NCI-H748 (cell line): ENCODE measurements at regions not wholly inside any gene's neighbourhood (a gene's known extent, or its start where the extent isn't known, plus 50 kb on each side); places are given as distances from the start of the nearest gene placed in this dataset.

ENCODE experiments used
- DNase-seq: peaks from one replicate; lab custom pipeline; 2025; ENCODE audit not compliant: unreplicated experiment; lab: John Stamatoyannopoulos, UW

DNA sequence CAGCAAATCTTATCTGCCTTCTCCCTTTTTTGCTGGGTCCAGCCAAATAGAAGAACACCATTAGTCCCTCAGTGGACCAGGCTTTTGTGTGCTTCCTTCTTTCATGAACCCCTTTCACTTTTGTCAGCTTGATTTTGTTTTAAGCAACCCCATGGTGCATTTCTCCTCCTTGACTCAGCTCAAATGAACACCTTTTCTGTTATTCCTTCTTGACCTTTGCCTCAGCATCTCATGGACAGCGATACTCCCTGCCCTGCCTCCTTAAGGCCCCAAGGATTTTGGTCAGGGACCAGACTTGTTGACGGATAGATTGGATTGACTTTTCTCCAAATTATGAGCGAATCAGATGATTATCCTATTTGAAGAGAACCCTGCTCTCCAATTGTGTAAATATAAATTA, 356.6 kb upstream of the USP24 start:
- DNase-seq, result no peak

DNA sequence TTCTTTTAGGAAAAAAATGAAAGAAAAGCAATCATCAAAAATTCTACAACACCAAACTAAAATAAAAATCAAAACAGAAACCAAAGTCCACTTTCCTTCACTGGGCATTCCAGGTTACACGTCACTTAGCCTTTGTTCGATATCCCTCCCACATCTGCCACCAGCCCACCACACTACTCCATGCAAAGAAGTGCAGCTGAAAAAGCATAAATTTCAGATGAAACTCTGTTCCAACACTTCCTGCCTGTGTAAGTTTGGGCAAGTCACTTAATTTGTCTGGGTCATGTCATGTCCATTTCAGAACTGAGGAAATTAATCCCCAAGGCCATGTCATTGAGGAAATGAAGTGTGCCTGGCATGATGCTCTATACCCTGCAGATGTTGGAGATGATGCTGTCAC, 354.3 kb upstream of the USP24 start:
- DNase-seq, result no peak

DNA sequence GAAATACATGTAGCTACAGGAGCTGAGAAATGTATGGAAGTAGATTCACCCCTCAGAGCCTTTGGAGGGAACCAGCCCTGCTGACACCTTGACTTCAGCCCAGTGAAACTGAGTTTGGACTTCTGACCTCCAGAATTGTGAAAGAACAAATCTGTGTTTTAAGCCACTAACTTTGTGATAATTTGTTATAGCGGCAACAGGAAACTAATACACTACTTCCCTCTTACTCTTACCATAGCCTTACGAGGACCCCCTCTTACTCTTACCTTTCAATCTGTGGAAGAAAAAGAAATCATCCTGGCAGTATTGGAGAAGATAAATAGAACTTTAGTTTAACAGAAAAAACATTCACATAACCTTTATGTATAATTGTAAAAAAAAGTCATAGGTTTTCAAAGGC, 353.6 kb upstream of the USP24 start:
- DNase-seq, result no peak

GRCh38 chr1:55560266-55560665, 345.1 kb upstream of the USP24 start:
- no peak for DNase-seq

DNA sequence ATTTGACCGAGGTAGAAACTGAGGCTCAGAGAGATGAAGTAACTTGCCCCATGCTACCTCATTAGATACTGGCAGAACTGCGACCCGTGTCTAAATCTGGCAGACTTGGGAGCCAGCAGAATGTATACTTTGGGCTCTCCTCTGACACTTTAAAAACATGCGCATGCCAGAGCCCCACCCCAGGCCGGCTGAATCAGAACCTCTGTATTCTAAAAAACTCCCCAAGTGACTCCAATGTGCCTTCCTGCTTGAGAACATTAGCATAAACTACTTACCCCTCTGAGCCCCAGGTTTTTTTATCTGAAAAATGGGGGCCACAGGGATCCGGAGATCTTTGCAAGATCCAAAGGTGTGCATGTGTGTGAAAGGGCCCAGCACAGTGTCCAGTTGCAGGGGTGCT, 344.7 kb upstream of the USP24 start:
- DNase-seq, result no peak

DNA sequence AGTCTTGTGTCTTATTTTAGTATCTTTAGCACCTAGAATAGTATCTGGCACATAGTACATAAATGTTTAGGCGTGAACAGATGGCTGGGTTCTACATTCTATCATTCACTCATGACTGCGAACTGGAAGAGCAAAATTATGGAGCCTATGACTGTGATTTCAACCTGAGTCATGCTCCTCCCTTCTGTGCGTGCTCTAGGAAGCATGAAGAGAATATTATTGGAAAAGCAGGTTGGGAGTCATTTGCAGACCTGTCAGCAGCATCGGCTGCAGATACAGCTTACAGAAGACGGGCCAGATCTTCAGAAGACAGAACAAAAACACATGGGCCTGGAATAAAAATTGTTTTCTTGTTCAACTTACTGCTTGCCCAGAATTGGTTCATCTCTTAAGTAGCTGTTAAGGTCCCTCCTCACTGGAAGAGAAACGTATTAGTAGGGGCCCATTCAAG, 344.0 kb upstream of the USP24 start:
- DNase-seq, result no peak

GRCh38 chr1:55558515-55558914, 343.4 kb upstream of the USP24 start:
- no peak for DNase-seq

DNA sequence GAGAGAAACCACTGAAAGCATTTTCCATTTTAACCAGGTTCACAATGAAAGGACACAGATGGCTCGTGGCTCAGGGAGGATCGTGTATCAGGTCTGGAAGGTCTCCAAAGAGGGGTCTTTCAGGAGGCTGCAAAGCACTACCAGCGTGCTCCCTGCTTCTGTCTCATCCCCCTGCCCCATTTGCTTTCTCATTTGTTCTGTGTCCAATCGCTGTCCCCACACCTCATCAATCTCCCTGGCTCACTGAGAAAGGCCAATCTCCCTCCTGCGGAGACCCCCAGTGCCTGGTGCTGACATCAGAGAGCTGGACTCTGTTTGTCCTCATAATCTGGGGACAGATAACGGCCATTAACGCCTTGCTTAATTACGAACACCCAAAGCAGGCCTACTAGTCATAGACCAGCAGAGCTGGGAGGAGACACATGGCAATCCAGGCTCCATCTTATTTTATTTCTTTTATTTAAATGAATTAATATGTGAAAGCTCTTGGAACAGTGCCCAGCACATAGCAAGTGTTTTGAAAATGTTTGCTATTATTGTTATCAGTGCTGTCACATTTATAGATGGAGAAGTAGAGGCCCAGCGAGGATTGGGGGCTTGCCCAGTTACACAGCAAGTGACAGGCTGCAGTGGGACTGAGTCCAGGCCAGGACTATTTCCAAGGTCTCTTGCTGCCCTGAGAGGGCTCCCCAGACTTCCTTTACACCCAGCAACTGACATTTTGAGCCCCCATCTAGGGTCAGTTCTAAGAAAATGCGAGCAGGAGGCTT, 341.0 kb upstream of the USP24 start:
- no peak for DNase-seq

DNA sequence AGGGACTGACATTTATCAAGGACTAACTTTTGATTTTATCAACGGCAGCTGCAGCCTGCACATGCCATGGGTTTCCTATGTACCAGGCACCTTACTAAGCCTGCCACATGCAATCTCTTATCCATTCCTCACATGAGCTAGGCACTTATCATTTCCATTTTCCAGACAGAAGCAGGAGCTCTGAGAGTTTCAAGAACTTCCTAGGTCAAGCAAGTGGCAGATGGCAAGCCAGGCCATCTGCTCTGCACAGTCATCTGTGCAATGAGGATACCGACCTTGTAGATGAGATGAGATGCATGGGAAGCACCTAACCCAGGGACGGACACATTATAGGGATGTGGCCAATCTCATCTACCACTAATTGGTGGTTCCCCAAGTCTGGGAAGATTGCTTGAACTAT, 339.4 kb upstream of the USP24 start:
- no peak for DNase-seq

DNA sequence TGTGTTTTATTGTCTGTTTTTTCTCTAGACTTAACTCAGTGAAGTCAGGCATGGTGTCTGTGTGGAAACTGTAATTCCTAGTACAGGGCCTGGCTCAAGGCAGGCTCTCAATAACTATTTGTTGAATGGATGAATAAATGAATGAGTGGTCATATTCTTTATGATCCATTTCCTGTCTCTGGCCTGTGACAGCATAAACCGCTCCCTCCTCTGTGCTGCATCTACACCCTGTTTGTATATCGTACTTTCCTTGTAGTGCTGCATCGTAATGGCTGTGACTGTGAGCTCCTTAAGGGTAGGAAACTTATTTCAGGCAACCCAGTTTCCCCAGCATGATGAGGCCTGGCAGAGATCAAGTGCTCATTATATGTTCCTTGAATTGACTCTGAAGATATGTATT, 337.5 kb upstream of the USP24 start:
- DNase-seq, result no peak

DNA sequence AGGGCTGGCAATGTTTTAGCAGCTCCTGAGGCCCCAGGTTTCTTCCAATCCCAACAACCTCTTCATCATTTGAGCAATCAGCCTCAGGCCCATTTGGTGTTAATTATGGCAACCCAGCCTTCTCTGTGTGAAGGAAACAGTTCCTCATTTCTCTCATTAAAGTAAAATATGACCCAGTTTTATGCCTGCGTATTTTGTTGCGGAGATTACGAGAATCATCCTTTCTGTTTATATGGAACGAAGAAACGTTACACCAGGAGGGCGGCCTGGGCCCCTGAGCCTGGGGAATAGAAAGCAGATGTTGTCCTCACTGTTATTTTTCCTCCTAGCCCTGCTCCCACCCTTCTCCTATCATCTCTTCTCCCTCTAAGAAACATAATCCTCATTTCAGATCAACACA, 332.2 kb upstream of the USP24 start:
- no peak for DNase-seq

GRCh38 chr1:55546553-55546952, 331.4 kb upstream of the USP24 start:
- DNase-seq, result no peak

GRCh38 chr1:55544826-55545225, 329.7 kb upstream of the USP24 start:
- no peak for DNase-seq

DNA sequence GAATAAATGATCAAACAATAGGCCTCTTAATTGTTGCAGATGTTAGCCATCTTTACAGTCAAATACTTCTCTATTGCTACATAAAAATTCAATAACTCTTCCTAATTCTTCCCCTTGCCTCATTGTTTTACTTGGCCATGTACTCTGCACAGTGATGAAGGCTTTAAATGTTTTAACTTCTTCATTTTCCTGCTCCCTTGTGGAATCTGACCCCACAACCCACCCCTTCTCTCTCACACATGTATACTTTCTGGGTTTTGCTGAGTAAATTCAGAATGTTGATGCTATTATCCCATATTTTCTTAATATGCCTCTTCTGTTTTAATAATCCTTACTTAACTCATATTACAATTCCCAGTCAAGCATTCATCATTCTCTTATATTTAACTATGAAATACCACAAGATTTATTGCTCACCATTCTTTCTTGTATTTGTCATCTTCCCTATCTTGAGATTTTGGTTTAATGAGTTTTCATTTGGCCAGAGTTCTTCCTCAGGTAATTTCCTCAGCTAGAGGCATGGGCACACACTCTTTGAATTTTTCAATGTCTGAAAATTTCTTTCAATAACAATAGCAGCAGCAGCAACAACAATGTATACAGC, 327.8 kb upstream of the USP24 start:
- no peak for DNase-seq

GRCh38 chr1:55541296-55541695, 326.1 kb upstream of the USP24 start:
- no peak for DNase-seq

GRCh38 chr1:55539652-55540512, 324.7 kb upstream of the USP24 start:
- peak; percentile 10 for DNase-seq

- DNase-seq, result no peak
Observed at GRCh38 chr1:55538428-55538827, 323.3 kb upstream of the USP24 start.

DNA sequence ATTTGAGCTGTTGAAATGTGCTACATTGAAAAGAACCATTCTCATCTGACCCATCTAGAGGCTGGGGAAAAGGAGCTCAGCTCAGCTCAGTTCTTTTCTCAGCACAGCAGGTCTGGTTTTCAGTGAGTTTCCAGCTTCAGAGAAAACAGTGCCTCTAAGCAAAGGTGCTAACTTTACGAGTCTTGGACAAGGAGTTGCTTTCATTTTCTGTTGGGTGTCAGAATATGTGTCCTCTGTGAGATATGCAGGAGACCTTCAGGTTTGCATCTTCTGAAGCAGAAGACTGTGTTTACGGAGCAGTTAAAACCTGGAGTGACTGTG, 321.3 kb upstream of the USP24 start:
- no peak for DNase-seq

- no peak for DNase-seq
Observed at GRCh38 chr1:55535724-55536544, 320.8 kb upstream of the USP24 start.

GRCh38 chr1:55534565-55535121, 319.5 kb upstream of the USP24 start:
- DNase-seq, result peak; percentile 88

GRCh38 chr1:55531644-55532043, 316.5 kb upstream of the USP24 start:
- no peak for DNase-seq
